Suprapubic skin (tissue), 4 donors: ENCODE measurements at regions not wholly inside any gene's neighbourhood (a gene's known extent, or its start where the extent isn't known, plus 50 kb on each side); places are given as distances from the start of the nearest gene placed in this dataset.

Experiments used
- DNase-seq, 2 donors: peaks; one replicate each; pipeline ENCODE4 v3.0.0-alpha.2; 2019; ENCODE audit warnings: low spot score in 2 of 2
- H3K27ac ChIP-seq: fragments of 200-600 bp; sonication (generic); one replicate; pipeline ENCODE4 v1.5.1; 2019
- H3K27me3 ChIP-seq: fragments of 200-600 bp; sonication (generic); one replicate; pipeline ENCODE4 v1.5.1; 2019
- H3K36me3 ChIP-seq: fragments of 200-600 bp; sonication (generic); one replicate; pipeline ENCODE4 v1.5.1; 2019
- H3K4me1 ChIP-seq: fragments of 200-600 bp; sonication (generic); one replicate; pipeline ENCODE4 v1.5.1; 2019
- H3K4me3 ChIP-seq: fragments of 200-600 bp; sonication (generic); one replicate; pipeline ENCODE4 v1.5.1; 2019; ENCODE audit warnings: mild to moderate bottlenecking
- H3K9me3 ChIP-seq: fragments of 200-600 bp; sonication (generic); one replicate; pipeline ENCODE4 v1.5.1; 2019
- EP300 ChIP-seq: sonication (generic); formaldehyde crosslinking; IDR thresholded peaks from one replicate; pipeline ENCODE4 v1.6.1; 2017; ENCODE audit warnings: antibody characterized with exemption
- POLR2A ChIP-seq, 2 donors: fragments of 450-650 bp; IDR thresholded peaks; one replicate each; pipeline ENCODE4 v1.6.1; 2017; ENCODE audit warnings: antibody characterized with exemption in 2 of 2, mild to moderate bottlenecking in 2 of 2, moderate library complexity in 2 of 2
- POLR2AphosphoS5 ChIP-seq, 3 donors: sonication (generic); formaldehyde crosslinking; IDR thresholded peaks; one replicate each; pipeline ENCODE4 v1.6.1; 2017; ENCODE audit warnings: antibody characterized with exemption in 3 of 3
- WGBS: methylation state at CpG from one replicate; pipeline ENCODE4 v1.1.5; 2018; 5-methylcytosine and 5-hydroxymethylcytosine counted together
- TF ChIP-seq, protein P1 (sequence below), 2 donors: fragments of 200-600 bp in 1 of 2; fragments of 450-650 bp in 1 of 2; sonication (generic) in 1 of 2; IDR thresholded peaks; one replicate each; pipeline ENCODE4 v1.5.1; 2016 to 2019; ENCODE audit warnings: antibody characterized with exemption in 2 of 2, mild to moderate bottlenecking in 1 of 2, moderate library complexity in 1 of 2

DNA sequence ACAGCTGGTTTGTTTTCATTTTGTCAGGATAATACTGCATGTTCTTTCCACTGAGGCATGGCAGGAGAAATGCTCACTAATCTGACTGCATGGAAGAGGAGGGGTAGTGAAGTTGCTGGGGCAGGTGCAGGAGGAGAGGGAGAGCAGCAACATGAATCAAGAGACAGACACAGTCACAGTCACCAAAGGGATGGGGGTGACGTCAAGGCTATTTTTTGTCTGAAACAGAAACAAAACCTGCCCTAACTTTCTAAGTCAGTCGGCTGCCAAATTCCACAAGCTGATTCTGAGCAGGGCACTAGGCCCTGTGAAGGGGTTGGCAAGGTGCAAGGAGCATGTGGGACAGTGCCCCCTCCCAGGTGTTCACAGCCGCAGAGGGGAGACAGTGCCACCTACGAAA lies 186.6 kb upstream of the NSMCE3 start:
- Histone ChIP-seq H3K9me3 (no peaks in the 10 kb centered on the region), H3K27ac (no peak overlapping the region), H3K36me3 (no peaks in the 10 kb centered on the region), H3K4me1 (no peaks in the 10 kb centered on the region), H3K27me3 (no peaks in the 10 kb centered on the region), H3K4me3 (no peak overlapping the region)
- DNase-seq: peak in 1 of 2 donors; percentile 32
- 89% methylated on average over 4 of the region's 4 CpGs for WGBS
- TF ChIP-seq, protein P1, sequence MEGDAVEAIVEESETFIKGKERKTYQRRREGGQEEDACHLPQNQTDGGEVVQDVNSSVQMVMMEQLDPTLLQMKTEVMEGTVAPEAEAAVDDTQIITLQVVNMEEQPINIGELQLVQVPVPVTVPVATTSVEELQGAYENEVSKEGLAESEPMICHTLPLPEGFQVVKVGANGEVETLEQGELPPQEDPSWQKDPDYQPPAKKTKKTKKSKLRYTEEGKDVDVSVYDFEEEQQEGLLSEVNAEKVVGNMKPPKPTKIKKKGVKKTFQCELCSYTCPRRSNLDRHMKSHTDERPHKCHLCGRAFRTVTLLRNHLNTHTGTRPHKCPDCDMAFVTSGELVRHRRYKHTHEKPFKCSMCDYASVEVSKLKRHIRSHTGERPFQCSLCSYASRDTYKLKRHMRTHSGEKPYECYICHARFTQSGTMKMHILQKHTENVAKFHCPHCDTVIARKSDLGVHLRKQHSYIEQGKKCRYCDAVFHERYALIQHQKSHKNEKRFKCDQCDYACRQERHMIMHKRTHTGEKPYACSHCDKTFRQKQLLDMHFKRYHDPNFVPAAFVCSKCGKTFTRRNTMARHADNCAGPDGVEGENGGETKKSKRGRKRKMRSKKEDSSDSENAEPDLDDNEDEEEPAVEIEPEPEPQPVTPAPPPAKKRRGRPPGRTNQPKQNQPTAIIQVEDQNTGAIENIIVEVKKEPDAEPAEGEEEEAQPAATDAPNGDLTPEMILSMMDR (IDR thresholded peaks at IDR 0.05): no peak
- TF ChIP-seq POLR2A (IDR thresholded peaks at IDR 0.05) (no peak), POLR2AphosphoS5 (IDR thresholded peaks at IDR 0.05) (no peak), EP300 (no peak)

DNA sequence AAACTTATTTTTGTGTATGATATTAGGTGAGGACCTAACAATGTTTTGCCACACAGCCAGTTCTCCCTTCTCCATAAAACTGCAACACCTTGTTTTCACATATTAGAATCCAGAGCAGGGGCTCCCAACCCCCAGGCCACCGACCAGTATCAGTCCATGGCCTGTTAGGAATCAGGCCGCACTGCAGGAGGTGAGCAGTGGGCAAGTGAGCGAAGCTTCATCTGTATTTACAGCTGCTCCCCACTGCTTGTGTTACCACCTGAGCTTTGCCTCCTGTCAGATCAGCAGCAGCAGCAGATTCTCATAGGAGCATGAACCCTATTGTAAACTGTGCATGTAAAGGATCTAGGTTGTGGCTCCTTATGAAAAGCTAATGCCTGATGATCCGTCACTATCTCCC lies 185.9 kb upstream of the NSMCE3 start:
- Histone ChIP-seq H3K27me3 (no peaks in the 10 kb centered on the region), H3K4me1 (no peaks in the 10 kb centered on the region), H3K9me3 (no peaks in the 10 kb centered on the region), H3K27ac (no peak overlapping the region), H3K4me3 (no peak overlapping the region), H3K36me3 (no peaks in the 10 kb centered on the region)
- peak in 1 of 2 donors; percentile 44 for DNase-seq
- no peak for TF ChIP-seq POLR2AphosphoS5 (IDR thresholded peaks at IDR 0.05)
- TF ChIP-seq, protein P1 (IDR thresholded peaks at IDR 0.05): no peak
- no peak for TF ChIP-seq EP300
- TF ChIP-seq POLR2A (IDR thresholded peaks at IDR 0.05): no peak
- WGBS: 96% methylated on average over 4 of the region's 4 CpGs

DNA sequence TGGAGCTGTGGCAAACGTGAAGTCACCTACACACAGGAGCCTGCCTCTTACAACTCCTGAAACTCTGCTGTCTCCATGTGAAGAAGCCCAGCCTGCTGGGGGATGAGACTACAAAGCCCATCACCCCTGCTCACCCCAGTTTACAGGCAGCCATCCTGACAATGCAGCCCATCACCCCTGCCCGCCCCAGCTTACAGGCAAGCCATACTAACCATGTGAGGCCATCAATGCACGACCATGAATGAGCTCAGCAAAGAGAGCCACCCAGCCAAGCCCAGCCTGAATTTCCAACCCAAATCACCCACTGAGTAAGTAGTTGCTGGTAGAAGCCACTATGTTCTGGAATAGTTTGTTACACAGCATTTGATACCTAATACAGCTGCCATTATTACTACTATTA lies 185.4 kb upstream of the NSMCE3 start:
- TF ChIP-seq EP300 (no peak), POLR2A (IDR thresholded peaks at IDR 0.05) (no peak), POLR2AphosphoS5 (IDR thresholded peaks at IDR 0.05) (no peak)
- TF ChIP-seq, protein P1 (IDR thresholded peaks at IDR 0.05): no peak
- Histone ChIP-seq H3K36me3 (no peaks in the 10 kb centered on the region), H3K4me3 (no peak overlapping the region), H3K27ac (no peak overlapping the region), H3K4me1 (no peaks in the 10 kb centered on the region), H3K9me3 (no peaks in the 10 kb centered on the region), H3K27me3 (no peaks in the 10 kb centered on the region)
- WGBS: 80% methylated on average over 3 of the region's 3 CpGs
- DNase-seq: peak in 1 of 2 donors; percentile 52

DNA sequence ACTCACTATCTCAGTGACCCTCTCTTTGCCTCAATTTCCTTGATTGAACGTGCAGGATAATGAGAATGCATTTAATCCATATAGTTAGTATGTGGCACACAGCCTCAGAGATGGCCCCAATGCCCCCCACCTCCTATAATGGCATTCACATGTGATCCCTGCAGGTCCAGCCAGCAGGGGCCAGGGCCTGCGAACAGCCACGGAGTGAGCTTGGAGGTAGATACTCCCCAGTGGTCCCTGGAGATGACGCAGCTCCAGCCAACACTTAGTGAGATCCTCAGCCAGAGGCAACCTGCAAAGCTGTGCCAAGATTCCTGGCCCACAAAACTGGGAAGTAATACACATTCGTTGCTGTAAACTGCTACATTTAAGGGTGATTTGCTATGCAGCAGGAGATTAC lies 184.9 kb upstream of the NSMCE3 start:
- H3K9me3 ChIP-seq: no peaks in the 10 kb centered on the region
- H3K36me3 ChIP-seq: no peaks in the 10 kb centered on the region
- DNase-seq: peak in 1 of 2 donors; percentile 44
- H3K27ac ChIP-seq: no peak overlapping the region
- 87% methylated on average over 3 of the region's 5 CpGs for WGBS
- H3K4me3 ChIP-seq: no peak overlapping the region
- no peaks in the 10 kb centered on the region for H3K4me1 ChIP-seq
- TF ChIP-seq, protein P1 (IDR thresholded peaks at IDR 0.05): no peak
- TF ChIP-seq POLR2AphosphoS5 (IDR thresholded peaks at IDR 0.05): no peak
- TF ChIP-seq EP300: no peak
- no peak for TF ChIP-seq POLR2A (IDR thresholded peaks at IDR 0.05)
- H3K27me3 ChIP-seq: no peaks in the 10 kb centered on the region

DNA sequence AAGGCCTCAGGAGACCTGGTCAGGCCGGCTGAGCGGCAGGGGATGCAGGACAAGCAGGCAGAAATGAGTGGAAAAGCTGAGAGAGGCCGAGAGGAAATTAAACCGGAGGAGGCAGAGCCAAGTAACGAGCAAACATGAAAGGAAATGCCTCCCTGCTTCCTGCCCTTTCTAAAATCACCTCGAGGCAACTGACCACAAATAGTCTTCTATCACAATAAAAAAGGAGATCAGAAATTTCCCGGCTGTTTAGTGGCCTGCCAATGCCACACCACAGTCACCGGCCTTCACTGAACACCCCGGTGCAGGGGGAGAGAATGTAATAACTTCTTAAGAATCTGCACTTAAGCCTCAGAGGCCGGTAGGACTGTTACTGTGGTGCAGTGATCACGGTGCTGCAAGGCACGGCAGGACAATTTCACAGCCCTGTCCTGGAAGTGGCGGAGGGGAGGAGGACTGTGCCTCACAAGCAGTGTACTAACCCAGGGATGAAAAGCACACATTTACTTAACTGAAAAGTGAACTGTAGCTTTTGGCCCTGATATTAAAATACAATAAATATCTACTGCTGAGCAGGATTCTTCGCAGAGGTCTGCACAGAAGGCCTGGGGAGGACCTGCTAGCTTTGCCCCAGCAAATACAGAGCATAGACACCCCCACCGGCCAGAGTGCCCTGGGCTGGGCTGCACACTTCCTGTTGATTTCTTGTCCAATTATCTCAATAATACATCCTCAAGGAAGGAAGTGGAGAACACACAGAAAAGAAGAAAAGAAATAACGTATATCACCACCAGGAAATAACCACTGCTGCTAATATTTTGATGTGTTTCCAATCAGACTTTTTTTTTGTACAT lies 183.5 kb upstream of the NSMCE3 start:
- peak in 1 of 2 donors; percentile 48 for DNase-seq
- TF ChIP-seq EP300 (no peak), POLR2A (IDR thresholded peaks at IDR 0.05) (no peak), POLR2AphosphoS5 (IDR thresholded peaks at IDR 0.05) (no peak)
- TF ChIP-seq, protein P1 (IDR thresholded peaks at IDR 0.05): no peak
- H3K27me3 ChIP-seq: no peaks in the 10 kb centered on the region
- H3K4me1 ChIP-seq: no peaks in the 10 kb centered on the region
- H3K27ac ChIP-seq: no peak overlapping the region
- H3K9me3 ChIP-seq: no peaks in the 10 kb centered on the region
- no peak overlapping the region for H3K4me3 ChIP-seq
- 30% methylated on average over 16 of the region's 16 CpGs for WGBS
- no peaks in the 10 kb centered on the region for H3K36me3 ChIP-seq
